Stimulated activated CD8-positive, alpha-beta memory T cell treated with anti-CD3 and anti-CD28 coated beads, Interleukin-4, amount 100 ng/mL, for 1 hour (primary cell): ENCODE measurements at regions not wholly inside any gene's neighbourhood (a gene's known extent, or its start where the extent isn't known, plus 50 kb on each side); places are given as distances from the start of the nearest gene placed in this dataset.

ENCODE experiments used
- DNase-seq, 2 donors: peaks; one replicate each; pipeline ENCODE4 v3.0.0-alpha.2; 2020; ENCODE audit warnings: low read depth in 2 of 2, low spot score in 1 of 2

DNA sequence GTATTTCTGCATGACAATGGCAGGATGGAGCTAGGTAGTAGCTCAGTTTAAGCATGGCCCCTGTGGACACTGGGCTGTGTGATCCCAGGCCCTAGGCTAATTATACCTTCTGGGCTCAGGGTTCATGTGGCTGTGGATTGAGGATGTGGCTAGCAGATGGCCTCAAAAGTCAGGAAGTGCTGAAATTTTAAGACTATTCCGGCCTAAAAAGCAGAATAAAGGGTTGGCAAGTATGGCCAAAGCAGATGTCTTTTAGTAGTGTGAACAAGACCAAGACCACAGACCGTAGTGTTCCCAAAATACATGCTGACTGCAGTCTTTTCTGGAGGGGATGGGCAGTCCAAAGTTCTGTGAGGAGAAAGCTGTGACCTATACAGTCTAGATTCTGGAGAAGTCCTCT, 115.7 kb upstream of the RAG2 start:
- no peak for DNase-seq

DNA sequence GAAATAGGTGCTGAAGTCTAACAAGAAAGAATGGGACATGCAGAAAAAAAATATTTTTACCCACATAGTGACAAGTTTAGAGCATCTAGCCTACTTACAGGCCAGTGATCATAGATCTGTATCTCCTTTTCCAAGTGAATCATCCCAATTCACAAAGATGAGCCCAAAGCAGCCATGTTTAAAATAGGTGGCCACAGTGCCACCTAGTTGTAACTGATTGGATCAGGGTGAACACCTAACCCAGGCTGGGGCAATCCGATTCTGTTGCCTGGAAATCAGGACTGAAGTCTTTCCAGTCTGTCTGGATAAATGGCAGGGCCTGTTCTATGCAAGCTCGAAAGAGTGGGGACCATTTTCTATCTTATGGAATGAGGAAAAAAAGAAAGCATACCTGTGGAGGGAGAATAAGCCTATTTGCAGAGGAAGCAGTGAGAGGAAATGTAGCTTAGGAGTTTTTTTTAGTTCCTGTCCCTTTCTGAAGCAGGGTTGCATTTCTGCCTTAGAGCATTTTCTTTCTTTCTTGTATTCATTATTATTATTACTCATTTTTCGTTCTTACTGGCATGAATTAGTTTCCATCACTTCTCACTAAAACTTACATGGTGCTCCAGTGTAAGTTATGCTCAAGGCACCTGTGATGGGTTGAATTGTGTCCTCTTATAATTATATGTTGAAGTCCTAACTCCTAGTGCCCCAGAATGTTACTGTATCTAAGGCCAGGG, 113.2 kb upstream of the RAG2 start:
- no peak for DNase-seq
